HG03571 (cell line): ENCODE measurements at regions not wholly inside any gene's neighbourhood (a gene's known extent, or its start where the extent isn't known, plus 50 kb on each side); places are given as distances from the start of the nearest gene placed in this dataset.
"Not testable (repeated sequence)": the region's sequence is repeated elsewhere in the genome, so short reads cannot be mapped to it uniquely, and the experiment has no call there.

Experiments used
- ATAC-seq: cut with Tn5 transposase; IDR thresholded peaks from one replicate; pipeline ENCODE4 v1.9.1; 2021; ENCODE audit not compliant: unreplicated experiment

- ATAC-seq = no peak
Measured at GRCh38 chr20:48448666-48449600, 378.9 kb downstream of the PREX1 start.

- ATAC-seq = no peak
Measured at GRCh38 chr20:48447456-48447855, 380.3 kb downstream of the PREX1 start.

- no peak for ATAC-seq
Measured at GRCh38 chr20:48445827-48446226, 382.0 kb downstream of the PREX1 start.

- no peak for ATAC-seq
Measured at GRCh38 chr20:48444249-48444648, 383.6 kb downstream of the PREX1 start.

- no peak for ATAC-seq
Measured at GRCh38 chr20:48440916-48441315, 386.9 kb downstream of the PREX1 start.

- ATAC-seq = not testable (repeated sequence)
Measured at GRCh38 chr20:48440261-48440660, 387.5 kb downstream of the PREX1 start.

- no peak for ATAC-seq
Measured at GRCh38 chr20:48437146-48437545, 390.7 kb downstream of the PREX1 start.

GRCh38 chr20:48436609-48437008 is 391.2 kb downstream of the PREX1 start:
- not testable (repeated sequence) for ATAC-seq

- no peak for ATAC-seq
Measured at GRCh38 chr20:48433178-48433577, 394.6 kb downstream of the PREX1 start.

GRCh38 chr20:48432494-48432832 is 395.3 kb downstream of the PREX1 start:
- ATAC-seq = no peak

- no peak for ATAC-seq
Measured at GRCh38 chr20:48431653-48432493, 395.9 kb downstream of the PREX1 start.

- no peak for ATAC-seq
Measured at GRCh38 chr20:48426630-48427029, 401.2 kb downstream of the PREX1 start.

GRCh38 chr20:48425817-48426612 is 401.8 kb downstream of the PREX1 start:
- no peak for ATAC-seq

GRCh38 chr20:48425321-48425720 is 402.5 kb downstream of the PREX1 start:
- ATAC-seq = no peak

- no peak for ATAC-seq
Measured at GRCh38 chr20:48422242-48422960, 405.4 kb downstream of the PREX1 start.

GRCh38 chr20:48421547-48421946 is 406.3 kb downstream of the PREX1 start:
- no peak for ATAC-seq

- no peak for ATAC-seq
Measured at GRCh38 chr20:48420176-48420575, 407.6 kb downstream of the PREX1 start.

GRCh38 chr20:48419173-48419572 is 408.6 kb downstream of the PREX1 start:
- ATAC-seq = no peak

- no peak for ATAC-seq
Measured at GRCh38 chr20:48416002-48416401, 411.8 kb downstream of the PREX1 start.

GRCh38 chr20:48414786-48415185 is 413.0 kb downstream of the PREX1 start:
- no peak for ATAC-seq
